ENCODE measurements at regions not wholly inside any gene's neighbourhood (a gene's known extent, or its start where the extent isn't known, plus 50 kb on each side); places are given as distances from the start of the nearest gene placed in this dataset.

GRCh38 chr14:38761033-38761432 lies 342.0 kb downstream of the SEC23A start:
- Mint-ChIP-seq H3K4me1 (ENCODE audit: low read depth) (no peaks in the 10 kb centered on the region), H3K36me3 (ENCODE audit: low read depth) (no peaks in the 10 kb centered on the region), H3K9me3 (peaks cover 6% of the 10 kb centered on the region), H3K27ac (no peak overlapping the region), H3K27me3 (peaks cover 4% of the 10 kb centered on the region), H3K4me3 (no peak overlapping the region)
- no peak overlapping the region for H3K27ac ChIP-seq (ENCODE audit: low read depth in 1 of 2, low read length in 2 of 2)
- H3K9me3 ChIP-seq (ENCODE audit: control insufficient read depth in 1 of 2, insufficient read depth in 1 of 2, low read length in 2 of 2): peaks cover 0 to 6% of the 10 kb centered on the region in 2 experiments
- no peak overlapping the region for H3K4me3 ChIP-seq (ENCODE audit: low read length)
- TF ChIP-seq CTCF (IDR thresholded peaks at IDR 0.05): no peak
- no peaks in the 10 kb centered on the region for H3K36me3 ChIP-seq (ENCODE audit: insufficient read depth, low read length)
- intact Hi-C loops (cut with DNase I, micrococcal nuclease): no loop called here
- H3K27me3 ChIP-seq (ENCODE audit: control insufficient read depth in 1 of 2, insufficient read depth in 2 of 2, low read length in 2 of 2): no peaks in the 10 kb centered on the region
- ChIA-PET CTCF (no interaction called here), POLR2A (no interaction called here)
- ATAC-seq (ENCODE audit: poor library complexity) (no peak), DNase-seq (no peak)
- H3K4me1 ChIP-seq (ENCODE audit: insufficient read depth, low read length): no peaks in the 10 kb centered on the region

- no peak for TF ChIP-seq CTCF (IDR thresholded peaks at IDR 0.05)
- no peak overlapping the region for H3K27ac Mint-ChIP-seq
Observed at GRCh38 chr14:38758661-38759060, 344.4 kb downstream of the SEC23A start.

GRCh38 chr14:38755036-38755435 lies 348.0 kb downstream of the SEC23A start:
- Mint-ChIP-seq H3K4me3 (no peak overlapping the region), H3K4me1 (ENCODE audit: low read depth) (no peaks in the 10 kb centered on the region), H3K27me3 (peaks cover 9% of the 10 kb centered on the region), H3K27ac (no peak overlapping the region), H3K36me3 (ENCODE audit: low read depth) (no peaks in the 10 kb centered on the region), H3K9me3 (peaks cover 3% of the 10 kb centered on the region)
- H3K4me1 ChIP-seq (ENCODE audit: insufficient read depth, low read length): no peaks in the 10 kb centered on the region
- ChIA-PET CTCF (no interaction called here), POLR2A (no interaction called here)
- no peak overlapping the region for H3K27ac ChIP-seq (ENCODE audit: low read depth in 1 of 2, low read length in 2 of 2)
- H3K36me3 ChIP-seq (ENCODE audit: insufficient read depth, low read length): no peaks in the 10 kb centered on the region
- ATAC-seq (ENCODE audit: poor library complexity) (no peak), DNase-seq (no peak)
- TF ChIP-seq CTCF (IDR thresholded peaks at IDR 0.05): no peak
- H3K4me3 ChIP-seq (ENCODE audit: low read length): no peak overlapping the region
- H3K27me3 ChIP-seq (ENCODE audit: control insufficient read depth in 1 of 2, insufficient read depth in 2 of 2, low read length in 2 of 2): no peaks in the 10 kb centered on the region
- intact Hi-C loops (cut with DNase I, micrococcal nuclease): no loop called here
- H3K9me3 ChIP-seq (ENCODE audit: control insufficient read depth in 1 of 2, insufficient read depth in 1 of 2, low read length in 2 of 2): no peaks in the 10 kb centered on the region

More at GRCh38 chr14:38758661-38759060, 344.4 kb downstream of the SEC23A start:
- no peak for ATAC-seq (ENCODE audit: poor library complexity)
- Mint-ChIP-seq H3K4me3 (no peak overlapping the region), H3K36me3 (ENCODE audit: low read depth) (no peaks in the 10 kb centered on the region), H3K9me3 (peaks cover 3% of the 10 kb centered on the region), H3K4me1 (ENCODE audit: low read depth) (no peaks in the 10 kb centered on the region), H3K27me3 (peaks cover 9% of the 10 kb centered on the region)
- POLR2A ChIA-PET: no interaction called here
- Histone ChIP-seq H3K27ac (ENCODE audit: low read depth in 1 of 2, low read length in 2 of 2) (no peak overlapping the region), H3K9me3 (ENCODE audit: control insufficient read depth in 1 of 2, insufficient read depth in 1 of 2, low read length in 2 of 2) (no peaks in the 10 kb centered on the region), H3K4me3 (ENCODE audit: low read length) (no peak overlapping the region), H3K27me3 (ENCODE audit: control insufficient read depth in 1 of 2, insufficient read depth in 2 of 2, low read length in 2 of 2) (no peaks in the 10 kb centered on the region), H3K36me3 (ENCODE audit: insufficient read depth, low read length) (no peaks in the 10 kb centered on the region), H3K4me1 (ENCODE audit: insufficient read depth, low read length) (no peaks in the 10 kb centered on the region)
- no peak for DNase-seq
- CTCF ChIA-PET: no interaction called here
- intact Hi-C loops (cut with DNase I, micrococcal nuclease): no loop called here
